GM12878 (cell line): ENCODE measurements at regions not wholly inside any gene's neighbourhood (a gene's known extent, or its start where the extent isn't known, plus 50 kb on each side); places are given as distances from the start of the nearest gene placed in this dataset.

Experiments
- ATAC-seq: fragments of 200-7000 bp; cut with Tn5 transposase; 3 replicates; pipeline ENCODE4 v1.9.1; 2020; ENCODE audit warnings: mild to moderate bottlenecking, moderate library complexity
- BruUV-seq: library from RNA; stranded (reverse); fragments of 400-500 nt; replicated peaks from 2 replicates; lab custom pipeline; 2021; lab: Mats Ljungman, UMichigan
- CTCF ChIA-PET: fragments of 300-600 bp; sonication (Branson Sonifier 250); formaldehyde crosslinking; extraction: SDS; loops from one replicate; lab custom pipeline; 2021; ENCODE audit warnings: inconsistent platforms; lab: Yijun Ruan, JAX
- POLR2A ChIA-PET: fragments of 350-600 bp; formaldehyde crosslinking; extraction: SDS; loops from one replicate; lab custom pipeline; 2021; ENCODE audit warnings: inconsistent platforms; lab: Charles Lee
- RAD21 ChIA-PET: fragments of 300-600 bp; sonication (Branson Sonifier 250); formaldehyde crosslinking; loops from one replicate; lab custom pipeline; 2023; ENCODE audit warnings: antibody characterized with exemption; ENCODE audit not compliant: unreplicated experiment; lab: Charles Lee
- SMC1A ChIA-PET: fragments of 300-600 bp; sonication (Branson Sonifier 250); formaldehyde crosslinking; loops from one replicate; lab custom pipeline; 2023; ENCODE audit not compliant: unreplicated experiment, uncharacterized antibody; lab: Charles Lee
- DNase-seq: peaks from one replicate; pipeline ENCODE4 v3.0.0-alpha.2; 2011; ENCODE audit warnings: low read depth, low spot score
- FAIRE-seq: peaks from 3 replicates; lab custom pipeline; 2011; peaks lifted over from hg19 to GRCh38; lab: Jason Lieb, UNC
- H2AFZ ChIP-seq: 2 replicates; pipeline ENCODE4 v1.6.0; 2011; ENCODE audit warnings: low read depth, low read length, control low read depth; ENCODE audit not compliant: control insufficient read depth
- H3K27ac ChIP-seq: 2 replicates; pipeline ENCODE4 v1.5.1; 2011; ENCODE audit warnings: control low read depth; ENCODE audit not compliant: control insufficient read depth, insufficient read depth
- H3K27me3 ChIP-seq, 2 experiments: replicated peaks in 1 of 2; 2 replicates each; pipeline versions ENCODE4 v1.6.0 to v1.6.1; 2011; ENCODE audit warnings: low read length in 1 of 2; ENCODE audit not compliant: control insufficient read depth in 2 of 2, insufficient read depth in 2 of 2
- H3K36me3 ChIP-seq, 2 experiments: 2 replicates each; pipeline ENCODE4 v1.5.1; 2011; ENCODE audit warnings: low read length in 1 of 2; ENCODE audit not compliant: control insufficient read depth in 2 of 2, insufficient read depth in 2 of 2
- H3K4me1 ChIP-seq: 2 replicates; pipeline ENCODE4 v1.6.1; 2011; ENCODE audit warnings: mild to moderate bottlenecking, low read length, moderate library complexity, mixed read lengths; ENCODE audit not compliant: control insufficient read depth, insufficient read depth
- H3K4me2 ChIP-seq: 2 replicates; pipeline ENCODE4 v1.6.0; 2011; ENCODE audit warnings: control low read depth; ENCODE audit not compliant: control insufficient read depth, insufficient read depth
- H3K4me3 ChIP-seq: fragments of 200-600 bp; sonication (generic); 2 replicates; pipeline ENCODE4 v1.5.1; 2016
- H3K79me2 ChIP-seq: 2 replicates; pipeline ENCODE4 v1.6.0; 2011; ENCODE audit warnings: low read length; ENCODE audit not compliant: control insufficient read depth, insufficient read depth
- H3K9ac ChIP-seq: 2 replicates; pipeline ENCODE4 v1.8.0; 2011; ENCODE audit warnings: low read length, control low read depth, mixed read lengths; ENCODE audit not compliant: control insufficient read depth, insufficient read depth
- H3K9me3 ChIP-seq: replicated peaks from 3 replicates; pipeline ENCODE4 v1.5.1; 2011; ENCODE audit warnings: mild to moderate bottlenecking, low read length; ENCODE audit not compliant: control insufficient read depth, insufficient read depth
- H4K20me1 ChIP-seq: 2 replicates; pipeline ENCODE4 v1.6.0; 2011; ENCODE audit not compliant: control insufficient read depth, insufficient read depth
- ELK1 ChIP-seq: IDR thresholded peaks from 2 replicates; pipeline ENCODE4 v1.6.1; 2012; ENCODE audit warnings: low read depth, low read length, improper control_type of control experiment
- GATAD2B ChIP-seq: fragments of 450-650 bp; conservative IDR thresholded peaks from 2 replicates; pipeline ENCODE4 v1.6.1; 2017; ENCODE audit warnings: low read depth, mild to moderate bottlenecking, moderate library complexity
- IRF4 ChIP-seq: IDR thresholded peaks from 2 replicates; pipeline ENCODE4 v1.6.1; 2011; ENCODE audit warnings: low read depth, low read length
- JUND ChIP-seq: IDR thresholded peaks from 2 replicates; pipeline ENCODE4 v1.6.1; 2012; ENCODE audit warnings: low read depth, mild to moderate bottlenecking, low read length, improper control_type of control experiment, moderate library complexity
- KLF5 ChIP-seq: fragments of 450-650 bp; IDR thresholded peaks from 2 replicates; pipeline ENCODE4 v1.6.1; 2014; ENCODE audit warnings: mild to moderate bottlenecking; ENCODE audit not compliant: partially characterized antibody
- MTA3 ChIP-seq: IDR thresholded peaks from 2 replicates; pipeline ENCODE4 v1.6.1; 2012; ENCODE audit warnings: low read length, inconsistent platforms, borderline replicate concordance
- MYB ChIP-seq: fragments of 150-350 bp; IDR thresholded peaks from 2 replicates; pipeline ENCODE4 v1.6.1; 2014; ENCODE audit warnings: mild to moderate bottlenecking, low read depth, low read length, borderline replicate concordance
- PML ChIP-seq: IDR thresholded peaks from 2 replicates; pipeline ENCODE4 v1.6.1; 2012; ENCODE audit warnings: low read length, inconsistent platforms
- RB1 ChIP-seq: fragments of 450-650 bp; formaldehyde crosslinking; IDR thresholded peaks from 2 replicates; pipeline ENCODE4 v1.6.1; 2017; ENCODE audit warnings: mild to moderate bottlenecking, borderline replicate concordance
- RBBP5 ChIP-seq: fragments of 200-600 bp; sonication (generic); conservative IDR thresholded peaks from 2 replicates; pipeline ENCODE4 v1.6.1; 2016
- SUPT20H ChIP-seq: IDR thresholded peaks from 2 replicates; pipeline ENCODE4 v1.6.1; 2011; ENCODE audit warnings: low read depth, mild to moderate bottlenecking, low read length, moderate library complexity, borderline replicate concordance; ENCODE audit not compliant: control insufficient read depth
- SUZ12 ChIP-seq: fragments of 200-600 bp; sonication (generic); IDR thresholded peaks from one replicate; pipeline ENCODE4 v1.6.1; 2018; ENCODE audit warnings: antibody characterized with exemption, mild to moderate bottlenecking; ENCODE audit not compliant: unreplicated experiment
- ZSCAN29 ChIP-seq: fragments of 450-650 bp; IDR thresholded peaks from 2 replicates; pipeline ENCODE4 v1.6.1; 2017; ENCODE audit warnings: mild to moderate bottlenecking, moderate library complexity
- WGBS: methylation state at CpG from one replicate; pipeline ENCODE4 v1.1.6; 2016; ENCODE audit warnings: low lambda C conversion rate; ENCODE audit not compliant: insufficient replicate concordance, insufficient coverage; ENCODE audit errors: missing lambda C conversion rate; 5-methylcytosine and 5-hydroxymethylcytosine counted together
- in situ Hi-C: fragments of 300-500 bp; cut with MboI; formaldehyde crosslinking; loops from 9 replicates; pipeline ENCODE4 v1.14.3; 2018; ENCODE audit warnings: mixed read lengths
- intact Hi-C: fragments of 100-400 bp; cut with micrococcal nuclease; formaldehyde crosslinking; loops from one replicate; pipeline ENCODE4 v1.14.2; 2022; ENCODE audit not compliant: unreplicated experiment
- TF ChIP-seq, protein P1 (sequence below): fragments of 450-650 bp; IDR thresholded peaks from 2 replicates; pipeline ENCODE4 v1.6.1; 2017; ENCODE audit warnings: mild to moderate bottlenecking, low read depth, inconsistent platforms; ENCODE audit not compliant: poor library complexity, severe bottlenecking
- TF ChIP-seq, protein P2 (sequence below): IDR thresholded peaks from 2 replicates; pipeline ENCODE4 v1.6.1; 2012; ENCODE audit warnings: low read depth, low read length, improper control_type of control experiment
- TF ChIP-seq, protein P3 (sequence below): fragments of 450-650 bp; IDR thresholded peaks from 2 replicates; pipeline ENCODE4 v1.6.1; 2018; ENCODE audit warnings: mild to moderate bottlenecking, low read depth, moderate library complexity; ENCODE audit not compliant: partially characterized antibody

DNA sequence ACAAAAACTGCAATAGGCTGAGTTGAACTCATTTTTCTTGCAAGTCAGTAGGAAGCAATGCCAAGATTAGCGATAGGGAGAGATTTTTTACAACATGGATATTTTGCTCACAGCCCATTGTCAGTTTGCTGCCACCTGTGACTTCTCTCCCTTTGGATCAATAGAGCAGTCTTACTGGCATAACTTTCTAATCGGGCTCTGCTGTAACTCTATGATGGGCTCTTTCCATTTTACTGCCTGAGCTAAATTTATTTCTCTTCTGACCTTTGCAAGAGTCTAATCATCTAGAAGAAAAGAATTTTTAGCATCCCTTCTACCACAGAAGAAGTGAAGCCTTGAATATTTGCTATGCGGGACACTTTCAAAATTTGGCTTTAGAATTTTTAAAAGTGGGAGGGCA is 53.6 kb upstream of the SGCD start (continued):
- TF ChIP-seq, protein P1, sequence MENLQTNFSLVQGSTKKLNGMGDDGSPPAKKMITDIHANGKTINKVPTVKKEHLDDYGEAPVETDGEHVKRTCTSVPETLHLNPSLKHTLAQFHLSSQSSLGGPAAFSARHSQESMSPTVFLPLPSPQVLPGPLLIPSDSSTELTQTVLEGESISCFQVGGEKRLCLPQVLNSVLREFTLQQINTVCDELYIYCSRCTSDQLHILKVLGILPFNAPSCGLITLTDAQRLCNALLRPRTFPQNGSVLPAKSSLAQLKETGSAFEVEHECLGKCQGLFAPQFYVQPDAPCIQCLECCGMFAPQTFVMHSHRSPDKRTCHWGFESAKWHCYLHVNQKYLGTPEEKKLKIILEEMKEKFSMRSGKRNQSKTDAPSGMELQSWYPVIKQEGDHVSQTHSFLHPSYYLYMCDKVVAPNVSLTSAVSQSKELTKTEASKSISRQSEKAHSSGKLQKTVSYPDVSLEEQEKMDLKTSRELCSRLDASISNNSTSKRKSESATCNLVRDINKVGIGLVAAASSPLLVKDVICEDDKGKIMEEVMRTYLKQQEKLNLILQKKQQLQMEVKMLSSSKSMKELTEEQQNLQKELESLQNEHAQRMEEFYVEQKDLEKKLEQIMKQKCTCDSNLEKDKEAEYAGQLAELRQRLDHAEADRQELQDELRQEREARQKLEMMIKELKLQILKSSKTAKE, result no peak
- TF ChIP-seq, all 136 proteins: peak for 0

GRCh38 chr5:156274453-156274852 is 52.5 kb upstream of the SGCD start:
- H3K4me1 ChIP-seq, result no peaks in the 10 kb centered on the region
- CTCF ChIA-PET, result no interaction called here
- intact Hi-C loops (no loop called here), in situ Hi-C loops (no loop called here)
- WGBS, result 0% methylated on average over 1 of the region's 1 CpG
- RAD21 ChIA-PET, result no interaction called here
- H2AFZ ChIP-seq, result no peak overlapping the region
- no peaks in the 10 kb centered on the region for H3K9me3 ChIP-seq
- H3K79me2 ChIP-seq, result no peaks in the 10 kb centered on the region
- H3K27me3 ChIP-seq, result no peaks in the 10 kb centered on the region
- no peaks in the 10 kb centered on the region for H4K20me1 ChIP-seq
- no peak for ATAC-seq
- POLR2A ChIA-PET, result no interaction called here
- no peak for DNase-seq
- no peak overlapping the region for H3K4me3 ChIP-seq
- BruUV-seq, result no TSS peak
- H3K9ac ChIP-seq, result no peak overlapping the region
- H3K4me2 ChIP-seq, result no peak overlapping the region
- H3K36me3 ChIP-seq, result no peaks in the 10 kb centered on the region
- H3K27ac ChIP-seq, result no peak overlapping the region
- FAIRE-seq, result no peak
- SMC1A ChIA-PET, result no interaction called here
- TF ChIP-seq MTA3 (no peak), ELK1 (no peak), JUND (no peak), MYB (no peak), IRF4 (no peak), RBBP5 (no peak), GATAD2B (no peak), SUPT20H (no peak), ZSCAN29 (no peak), PML (no peak), SUZ12 (no peak), KLF5 (no peak), RB1 (no peak)
- TF ChIP-seq, protein P2, sequence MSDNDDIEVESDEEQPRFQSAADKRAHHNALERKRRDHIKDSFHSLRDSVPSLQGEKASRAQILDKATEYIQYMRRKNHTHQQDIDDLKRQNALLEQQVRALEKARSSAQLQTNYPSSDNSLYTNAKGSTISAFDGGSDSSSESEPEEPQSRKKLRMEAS, result no peak
- TF ChIP-seq, protein P3, sequence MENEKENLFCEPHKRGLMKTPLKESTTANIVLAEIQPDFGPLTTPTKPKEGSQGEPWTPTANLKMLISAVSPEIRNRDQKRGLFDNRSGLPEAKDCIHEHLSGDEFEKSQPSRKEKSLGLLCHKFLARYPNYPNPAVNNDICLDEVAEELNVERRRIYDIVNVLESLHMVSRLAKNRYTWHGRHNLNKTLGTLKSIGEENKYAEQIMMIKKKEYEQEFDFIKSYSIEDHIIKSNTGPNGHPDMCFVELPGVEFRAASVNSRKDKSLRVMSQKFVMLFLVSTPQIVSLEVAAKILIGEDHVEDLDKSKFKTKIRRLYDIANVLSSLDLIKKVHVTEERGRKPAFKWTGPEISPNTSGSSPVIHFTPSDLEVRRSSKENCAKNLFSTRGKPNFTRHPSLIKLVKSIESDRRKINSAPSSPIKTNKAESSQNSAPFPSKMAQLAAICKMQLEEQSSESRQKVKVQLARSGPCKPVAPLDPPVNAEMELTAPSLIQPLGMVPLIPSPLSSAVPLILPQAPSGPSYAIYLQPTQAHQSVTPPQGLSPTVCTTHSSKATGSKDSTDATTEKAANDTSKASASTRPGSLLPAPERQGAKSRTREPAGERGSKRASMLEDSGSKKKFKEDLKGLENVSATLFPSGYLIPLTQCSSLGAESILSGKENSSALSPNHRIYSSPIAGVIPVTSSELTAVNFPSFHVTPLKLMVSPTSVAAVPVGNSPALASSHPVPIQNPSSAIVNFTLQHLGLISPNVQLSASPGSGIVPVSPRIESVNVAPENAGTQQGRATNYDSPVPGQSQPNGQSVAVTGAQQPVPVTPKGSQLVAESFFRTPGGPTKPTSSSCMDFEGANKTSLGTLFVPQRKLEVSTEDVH, result no peak
